Islet precursor cell (in vitro differentiated cells): ENCODE measurements at regions not wholly inside any gene's neighbourhood (a gene's known extent, or its start where the extent isn't known, plus 50 kb on each side); places are given as distances from the start of the nearest gene placed in this dataset.
A peak's percentile ranks its signal among the peaks of the same experiment; 100 is the strongest.
"Not testable (repeated sequence)": the region's sequence is repeated elsewhere in the genome, so short reads cannot be mapped to it uniquely, and the experiment has no call there.

Experiments used
- DNase-seq: peaks from one replicate; pipeline ENCODE4 v3.0.0-alpha.2; 2018

DNA sequence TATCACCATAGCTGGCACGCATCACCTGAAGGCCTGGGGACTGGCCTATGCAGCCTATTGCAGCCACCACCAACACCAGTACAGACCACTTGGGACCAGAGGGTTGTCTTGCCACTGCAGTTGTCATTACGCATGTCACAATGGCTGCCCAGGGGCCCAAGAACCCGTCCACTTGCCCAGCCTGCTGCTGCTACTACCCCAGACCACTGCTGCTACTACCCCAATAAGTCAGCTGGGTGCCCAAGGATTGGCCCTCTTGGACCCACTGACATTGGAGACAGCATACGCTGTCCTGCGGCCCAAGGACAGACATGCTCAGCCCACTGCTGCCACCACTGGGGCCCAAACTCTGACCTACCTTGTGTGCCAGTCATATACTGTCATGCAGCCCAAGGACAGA lies 102.7 kb upstream of the OR9Q1 start:
- no peak for DNase-seq

- DNase-seq: no peak
These were observed 91.6 kb upstream of the OR9Q1 start for GRCh38 chr11:57932105-57932504.

DNA sequence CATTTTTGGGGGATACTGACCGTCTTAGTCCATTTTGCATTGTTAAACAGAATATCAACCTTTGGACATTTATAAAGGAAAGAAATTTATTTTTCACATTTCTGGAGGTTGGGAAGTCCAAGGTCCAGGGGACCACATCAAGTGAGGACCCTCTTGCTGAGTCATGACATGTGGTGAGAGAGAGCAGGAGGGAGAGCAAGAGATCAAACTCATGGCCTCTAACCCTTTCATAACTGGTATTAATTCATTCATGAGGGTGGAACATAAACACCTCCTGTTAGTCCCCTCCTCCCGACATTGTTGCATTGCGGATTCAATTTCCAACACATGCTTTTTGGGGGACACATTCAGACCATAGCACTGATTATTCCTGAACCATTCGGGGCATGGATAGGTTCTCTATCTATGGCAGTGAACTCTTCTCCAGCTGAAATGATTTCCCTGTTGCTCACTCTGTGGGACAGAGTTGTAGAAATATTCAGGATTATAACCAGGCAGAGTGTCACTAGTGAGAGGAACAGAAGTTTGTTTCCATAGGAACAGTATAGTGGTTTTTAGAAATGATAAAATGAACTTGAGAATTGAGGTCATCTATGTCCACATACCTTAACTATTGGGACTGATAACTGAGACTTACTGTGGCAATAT lies 88.2 kb upstream of the OR9Q1 start:
- no peak for DNase-seq

- no peak for DNase-seq
These were observed 87.6 kb upstream of the OR9Q1 start for GRCh38 chr11:57936050-57936418.

- no peak for DNase-seq
These were observed 86.2 kb upstream of the OR9Q1 start for GRCh38 chr11:57937431-57937830.

DNA sequence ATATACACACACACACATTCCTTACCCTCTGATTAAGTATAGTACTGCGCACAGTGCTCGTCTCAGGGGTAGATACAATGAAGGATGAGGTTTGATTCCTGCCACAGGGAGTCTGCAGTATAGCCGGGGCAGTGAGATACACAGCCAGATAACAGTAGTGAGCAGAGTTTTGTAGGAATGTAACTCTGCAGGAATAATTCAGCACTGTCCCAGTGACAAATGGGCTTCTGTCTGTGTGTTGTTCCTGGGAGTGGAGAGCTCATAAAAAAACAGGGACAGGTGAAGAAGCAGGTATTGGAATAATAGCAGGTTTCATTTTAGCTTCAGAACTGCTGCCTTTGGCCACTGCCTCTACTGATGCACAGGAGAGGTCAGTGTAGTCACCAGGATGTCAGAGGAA lies 85.3 kb upstream of the OR9Q1 start:
- DNase-seq: peak; percentile 80

DNA sequence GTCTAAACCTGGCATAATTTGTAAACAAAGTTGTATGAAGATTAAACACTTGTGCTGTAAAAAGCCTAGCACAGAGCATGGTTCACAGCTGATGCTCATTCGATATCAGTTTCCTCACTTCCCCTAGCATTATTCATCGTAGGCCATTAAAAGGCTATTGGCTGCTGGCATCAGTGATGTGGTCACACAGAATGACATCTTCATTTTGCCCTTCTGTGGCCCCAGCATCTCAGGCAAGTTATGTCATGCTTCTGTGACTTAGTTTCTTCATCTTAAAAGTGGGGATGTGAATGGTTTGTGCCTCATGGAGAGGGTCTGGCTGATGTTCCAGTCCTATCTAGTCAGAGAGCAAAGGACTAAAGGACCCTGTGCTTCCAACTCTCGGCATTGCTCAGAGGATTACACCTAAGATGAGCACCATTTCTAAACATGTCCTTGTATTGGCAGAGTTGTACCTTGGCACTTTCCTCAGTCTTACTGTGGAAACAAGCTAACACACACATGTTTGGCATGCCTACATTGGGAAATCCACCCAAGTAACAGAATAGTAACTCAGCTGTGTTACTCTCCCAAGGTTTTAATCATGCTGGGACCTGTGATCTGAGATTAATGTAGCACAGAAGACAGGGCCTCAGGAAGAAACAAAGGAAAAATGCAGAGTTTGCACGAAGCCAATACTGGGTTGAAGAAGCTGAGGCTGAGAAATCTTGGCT lies 83.5 kb upstream of the OR9Q1 start:
- no peak for DNase-seq

DNA sequence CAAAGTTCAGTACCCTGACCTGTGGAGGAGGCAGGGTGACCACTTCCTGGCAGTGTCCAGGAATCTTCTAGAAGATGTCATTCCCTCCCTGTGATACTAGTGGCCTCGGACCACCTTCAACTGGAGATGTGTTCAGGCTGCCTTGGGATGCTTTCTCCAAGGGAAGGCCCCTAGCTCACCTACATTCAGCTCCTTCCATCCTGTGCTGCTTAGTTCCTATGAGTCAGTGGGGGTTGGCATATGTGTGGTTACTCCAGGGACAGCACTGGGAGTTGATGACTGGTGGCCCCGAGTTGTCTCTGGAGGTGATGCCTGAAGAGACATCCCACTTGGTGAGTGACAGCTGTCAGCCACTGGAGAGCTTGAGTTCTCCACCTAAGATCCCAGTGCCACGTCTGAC lies 81.8 kb upstream of the OR9Q1 start:
- no peak for DNase-seq

DNA sequence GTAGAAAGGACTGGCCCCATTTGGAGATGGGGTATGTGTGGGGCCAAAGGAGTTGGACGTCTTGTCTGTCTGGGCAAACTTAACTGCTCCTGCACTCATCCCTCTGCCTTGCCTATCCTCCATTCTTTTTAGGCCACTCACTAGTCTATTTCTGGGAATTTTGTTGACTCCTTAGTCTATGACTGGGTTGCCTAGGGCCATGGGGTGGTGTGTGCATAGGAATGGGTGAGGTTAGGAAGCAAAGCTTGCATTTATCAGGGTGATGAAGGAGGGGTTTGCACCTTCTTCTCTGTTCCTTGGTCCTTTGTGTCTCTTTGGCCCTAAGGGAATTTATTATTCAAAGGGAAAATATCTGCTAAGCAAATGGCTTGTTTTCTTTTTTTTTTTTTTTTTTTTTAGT lies 80.9 kb upstream of the OR9Q1 start:
- no peak for DNase-seq

- DNase-seq: not testable (repeated sequence)
These were observed 79.9 kb upstream of the OR9Q1 start for GRCh38 chr11:57943766-57944165.

DNA sequence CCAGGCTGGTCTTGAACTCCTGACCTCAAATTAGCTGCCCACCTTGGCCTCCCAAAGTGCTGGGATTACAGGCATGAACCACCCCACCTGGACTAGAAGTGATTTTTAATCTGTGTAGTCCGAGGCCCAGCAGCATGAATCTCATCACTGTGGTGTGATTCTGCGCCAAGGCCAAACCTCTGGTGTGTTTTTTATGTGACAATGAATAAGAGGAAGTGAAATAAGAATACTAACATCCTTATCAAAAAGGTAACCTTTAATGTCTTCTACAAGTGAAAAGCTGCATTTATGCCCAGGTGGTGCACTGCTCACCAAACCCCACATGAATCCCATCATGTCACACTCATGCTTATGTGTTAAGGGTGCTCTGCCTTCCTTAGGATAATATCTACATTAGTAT lies 77.1 kb upstream of the OR9Q1 start:
- no peak for DNase-seq

- no peak for DNase-seq
These were observed 59.0 kb upstream of the OR9Q1 start for GRCh38 chr11:57964660-57965059.

DNA sequence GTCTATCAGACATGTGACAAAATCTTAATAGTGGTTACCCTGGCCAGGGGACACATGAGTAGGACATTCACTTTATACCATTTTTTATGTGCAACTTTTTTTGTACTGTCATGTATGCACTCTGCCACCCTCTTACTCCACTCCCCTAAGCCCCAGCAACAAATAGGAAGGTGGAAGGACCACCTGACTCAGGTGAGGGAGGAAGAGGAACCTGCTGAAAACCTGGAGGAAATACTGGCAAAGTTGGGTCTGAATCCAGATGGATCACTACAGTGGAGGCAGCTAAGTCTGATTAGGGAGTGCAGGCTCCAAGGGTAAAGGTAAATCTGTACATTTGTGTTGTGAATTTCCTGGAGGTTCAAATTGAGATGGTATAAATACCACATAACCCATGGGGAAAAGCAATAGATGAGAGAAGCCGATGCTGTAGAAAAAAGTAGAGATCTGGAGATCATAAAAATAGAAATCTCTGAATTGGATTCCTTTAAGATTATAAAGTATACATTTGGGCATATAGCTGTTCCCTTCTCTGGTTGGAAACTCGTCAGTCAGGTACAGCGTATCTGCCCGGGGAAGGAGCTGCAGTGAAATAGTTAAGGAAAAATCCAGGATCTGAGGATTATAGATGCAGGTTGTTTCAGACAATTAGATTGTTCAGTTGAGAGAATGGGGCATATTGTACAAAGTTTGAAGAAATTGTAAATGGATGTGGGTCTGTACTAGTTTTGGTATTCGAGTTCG lies 52.2 kb upstream of the OR9Q1 start:
- no peak for DNase-seq

DNA sequence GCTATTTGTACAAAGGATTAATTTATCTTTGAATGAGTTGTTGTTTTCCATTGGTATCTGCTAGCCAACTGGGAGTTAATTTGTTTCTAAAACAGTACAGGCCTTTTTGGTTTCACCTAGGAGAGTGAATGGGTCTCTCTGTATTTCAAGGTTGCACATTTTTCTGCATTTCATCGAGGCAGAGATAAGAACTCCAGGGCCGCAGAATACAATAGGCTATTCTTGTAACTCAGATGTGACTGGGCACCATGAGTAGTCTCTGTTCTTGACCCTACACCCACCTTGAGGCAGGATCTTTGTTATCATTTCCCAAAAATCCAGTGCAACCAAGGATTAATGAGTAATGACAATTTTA lies 51.7 kb upstream of the OR9Q1 start:
- no peak for DNase-seq
